ENCODE measurements at regions not wholly inside any gene's neighbourhood (a gene's known extent, or its start where the extent isn't known, plus 50 kb on each side); places are given as distances from the start of the nearest gene placed in this dataset.

- Histone ChIP-seq H3K36me3 (replicated peaks) (no peaks in the 10 kb centered on the region), H3K4me3 (ENCODE audit: low read depth, low read length) (no peak overlapping the region), H3K27ac (no peak overlapping the region), H3K27me3 (replicated peaks) (peaks cover 6% of the 10 kb centered on the region)
- no peak for DNase-seq
- in situ Hi-C loops (cut with HindIII; ENCODE audit: low pct_ligation_motif_present, low sequenced_read_pairs) = no loop called here
- TF ChIP-seq CTCF (IDR thresholded peaks at IDR 0.05; ENCODE audit: low read depth, low read length, missing control alignments) = no peak
These were observed 135.1 kb downstream of the ACTL8 start for GRCh38 chr1:17890056-17890814.

GRCh38 chr1:17890815-17891191 lies 135.7 kb downstream of the ACTL8 start:
- in situ Hi-C loops (cut with HindIII; ENCODE audit: low pct_ligation_motif_present, low sequenced_read_pairs) = no loop called here
- TF ChIP-seq CTCF (IDR thresholded peaks at IDR 0.05; ENCODE audit: low read depth, low read length, missing control alignments) = no peak
- Histone ChIP-seq H3K4me3 (ENCODE audit: low read depth, low read length) (no peak overlapping the region), H3K36me3 (replicated peaks) (no peaks in the 10 kb centered on the region), H3K27ac (no peak overlapping the region), H3K27me3 (replicated peaks) (peaks cover 6% of the 10 kb centered on the region)
- no peak for DNase-seq

GRCh38 chr1:17891205-17892110 lies 136.3 kb downstream of the ACTL8 start:
- H3K4me3 ChIP-seq (ENCODE audit: low read depth, low read length) = no peak overlapping the region
- no peaks in the 10 kb centered on the region for H3K36me3 ChIP-seq (replicated peaks)
- in situ Hi-C loops (cut with HindIII; ENCODE audit: low pct_ligation_motif_present, low sequenced_read_pairs) = no loop called here
- no peak for TF ChIP-seq CTCF (IDR thresholded peaks at IDR 0.05; ENCODE audit: low read depth, low read length, missing control alignments)
- no peak for DNase-seq
- H3K27ac ChIP-seq = no peak overlapping the region
- peaks cover 6% of the 10 kb centered on the region for H3K27me3 ChIP-seq (replicated peaks)

- no peaks in the 10 kb centered on the region for H3K36me3 ChIP-seq (replicated peaks)
- DNase-seq = no peak
- in situ Hi-C loops (cut with HindIII; ENCODE audit: low pct_ligation_motif_present, low sequenced_read_pairs) = no loop called here
- H3K4me3 ChIP-seq (ENCODE audit: low read depth, low read length) = no peak overlapping the region
- no peak overlapping the region for H3K27ac ChIP-seq
- peaks cover 6% of the 10 kb centered on the region for H3K27me3 ChIP-seq (replicated peaks)
- no peak for TF ChIP-seq CTCF (IDR thresholded peaks at IDR 0.05; ENCODE audit: low read depth, low read length, missing control alignments)
These were observed 137.1 kb downstream of the ACTL8 start for GRCh38 chr1:17892225-17892624.

GRCh38 chr1:17892851-17893250 lies 137.7 kb downstream of the ACTL8 start:
- Histone ChIP-seq H3K27me3 (replicated peaks) (peaks cover 6% of the 10 kb centered on the region), H3K4me3 (ENCODE audit: low read depth, low read length) (no peak overlapping the region), H3K36me3 (replicated peaks) (no peaks in the 10 kb centered on the region), H3K27ac (no peak overlapping the region)
- TF ChIP-seq CTCF (IDR thresholded peaks at IDR 0.05; ENCODE audit: low read depth, low read length, missing control alignments) = no peak
- no peak for DNase-seq
- in situ Hi-C loops (cut with HindIII; ENCODE audit: low pct_ligation_motif_present, low sequenced_read_pairs) = no loop called here

All from brain microvascular endothelial cell (primary cell).